DND-41 (cell line): ENCODE measurements at regions not wholly inside any gene's neighbourhood (a gene's known extent, or its start where the extent isn't known, plus 50 kb on each side); places are given as distances from the start of the nearest gene placed in this dataset.

Experiments
- EZH2 ChIP-seq: IDR thresholded peaks from 3 replicates; pipeline ENCODE4 v1.6.1; 2012; ENCODE audit warnings: borderline replicate concordance, low read depth, mild to moderate bottlenecking, moderate library complexity, low read length, inconsistent platforms; ENCODE audit not compliant: severe bottlenecking
- TF ChIP-seq, protein P1 (sequence below): IDR thresholded peaks from 2 replicates; pipeline ENCODE4 v1.5.1; 2012; ENCODE audit warnings: borderline replicate concordance, low read length, moderate library complexity, mild to moderate bottlenecking; ENCODE audit not compliant: poor library complexity, severe bottlenecking; ENCODE audit errors: extremely low read depth

DNA sequence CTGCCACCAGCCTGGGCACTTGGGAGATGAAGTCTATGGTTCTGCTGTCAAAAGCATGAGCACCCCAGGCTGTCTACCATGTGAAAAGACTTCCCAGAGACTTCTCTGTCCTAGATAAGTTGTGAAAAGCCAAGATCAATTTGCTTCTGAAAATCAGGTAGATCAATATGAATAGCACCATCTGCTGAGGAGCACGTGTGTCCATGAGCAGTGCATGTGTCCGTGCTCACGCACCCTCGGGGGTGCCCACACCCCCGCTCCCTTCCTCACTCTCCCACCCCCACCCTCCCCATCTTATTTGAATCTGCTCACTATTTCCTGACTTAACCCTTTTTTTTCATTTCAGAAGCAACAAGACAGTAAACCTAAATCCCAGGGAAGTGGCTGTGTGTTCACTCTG is 238.3 kb upstream of the SDK2 start:
- TF ChIP-seq, protein P1, sequence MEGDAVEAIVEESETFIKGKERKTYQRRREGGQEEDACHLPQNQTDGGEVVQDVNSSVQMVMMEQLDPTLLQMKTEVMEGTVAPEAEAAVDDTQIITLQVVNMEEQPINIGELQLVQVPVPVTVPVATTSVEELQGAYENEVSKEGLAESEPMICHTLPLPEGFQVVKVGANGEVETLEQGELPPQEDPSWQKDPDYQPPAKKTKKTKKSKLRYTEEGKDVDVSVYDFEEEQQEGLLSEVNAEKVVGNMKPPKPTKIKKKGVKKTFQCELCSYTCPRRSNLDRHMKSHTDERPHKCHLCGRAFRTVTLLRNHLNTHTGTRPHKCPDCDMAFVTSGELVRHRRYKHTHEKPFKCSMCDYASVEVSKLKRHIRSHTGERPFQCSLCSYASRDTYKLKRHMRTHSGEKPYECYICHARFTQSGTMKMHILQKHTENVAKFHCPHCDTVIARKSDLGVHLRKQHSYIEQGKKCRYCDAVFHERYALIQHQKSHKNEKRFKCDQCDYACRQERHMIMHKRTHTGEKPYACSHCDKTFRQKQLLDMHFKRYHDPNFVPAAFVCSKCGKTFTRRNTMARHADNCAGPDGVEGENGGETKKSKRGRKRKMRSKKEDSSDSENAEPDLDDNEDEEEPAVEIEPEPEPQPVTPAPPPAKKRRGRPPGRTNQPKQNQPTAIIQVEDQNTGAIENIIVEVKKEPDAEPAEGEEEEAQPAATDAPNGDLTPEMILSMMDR: no peak
- no peak for TF ChIP-seq EZH2
